HT1080 (cell line): ENCODE measurements at regions not wholly inside any gene's neighbourhood (a gene's known extent, or its start where the extent isn't known, plus 50 kb on each side); places are given as distances from the start of the nearest gene placed in this dataset.

Experiments
- DNase-seq: peaks from one replicate; pipeline ENCODE4 v3.0.0-alpha.2; 2015; ENCODE audit warnings: low read depth

DNA sequence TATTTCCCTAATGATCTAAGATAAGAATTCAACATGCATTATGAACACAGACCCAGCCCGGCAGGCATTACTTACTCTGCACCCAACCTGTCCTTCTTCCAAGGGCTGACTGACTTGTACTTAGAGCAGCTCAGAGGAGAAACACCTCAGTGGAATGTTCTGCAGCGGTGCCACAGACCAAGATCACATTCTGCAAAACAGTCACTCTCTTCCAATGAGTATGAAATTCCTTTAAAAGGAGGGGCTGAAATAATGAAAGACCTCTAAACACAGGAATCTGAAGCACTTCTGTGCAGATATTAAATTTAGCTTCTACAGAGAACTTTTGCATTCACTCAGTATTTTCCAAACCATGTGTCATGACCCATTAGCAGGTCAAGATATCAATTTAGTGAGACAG, 172.9 kb downstream of the ZDHHC21 start:
- DNase-seq = no peak

DNA sequence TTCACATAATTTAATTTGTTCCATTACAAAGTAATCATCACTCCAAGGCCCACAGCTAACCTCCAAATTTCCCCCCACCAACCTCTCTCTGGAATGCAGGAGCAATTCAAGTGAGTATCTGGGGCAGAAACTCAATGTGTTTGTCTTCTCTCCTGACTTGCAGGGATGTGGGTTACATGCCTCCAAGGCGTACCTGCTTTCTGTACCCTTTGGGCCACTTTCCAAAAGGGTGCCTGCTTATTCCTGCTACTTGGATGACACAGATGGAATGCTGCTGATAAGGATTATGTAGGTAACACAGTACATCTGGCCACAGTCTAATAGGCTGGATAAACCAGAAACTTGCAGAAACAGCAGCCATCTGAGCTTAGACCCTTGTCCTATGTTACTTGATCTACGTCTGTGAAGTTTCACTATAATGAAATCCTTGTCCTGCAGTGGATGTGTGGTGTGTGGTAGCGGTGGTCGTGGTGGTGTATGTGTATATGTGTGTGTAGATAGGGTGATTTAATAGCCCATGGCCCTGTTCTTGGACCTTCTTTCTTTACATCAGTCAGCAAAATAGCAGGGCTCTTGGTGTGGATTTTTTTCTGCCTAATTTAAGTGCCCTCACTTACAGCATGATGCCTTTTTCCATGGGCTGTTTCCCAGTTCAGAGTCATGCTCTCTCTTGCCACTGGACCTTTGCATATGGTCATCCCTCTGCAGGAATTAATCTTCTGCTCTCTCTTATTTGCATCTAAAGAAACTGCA, 175.9 kb downstream of the ZDHHC21 start:
- DNase-seq = no peak

- no peak for DNase-seq
These were observed 176.6 kb downstream of the ZDHHC21 start for GRCh38 chr9:14516656-14517055.

GRCh38 chr9:14515571-14516198, 177.5 kb downstream of the ZDHHC21 start:
- DNase-seq = no peak

DNA sequence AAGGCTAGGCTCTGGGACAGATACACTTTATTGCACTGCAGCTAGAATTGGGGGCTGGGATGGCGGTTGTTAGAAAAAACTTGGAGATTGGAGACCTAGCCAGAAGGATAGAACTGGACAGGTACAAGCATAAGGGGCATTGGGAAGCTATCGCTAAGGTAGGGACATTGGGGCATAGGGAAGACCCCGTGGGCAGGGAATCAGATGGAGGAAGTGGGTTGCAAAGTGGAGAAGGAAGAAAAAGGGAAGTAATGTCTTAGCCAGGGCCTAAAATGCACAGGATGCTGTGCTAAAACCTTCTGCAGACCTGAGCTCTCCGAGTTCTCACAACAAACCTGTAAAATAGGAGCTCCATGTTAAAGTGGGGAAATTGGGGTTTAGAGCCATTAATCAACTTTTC, 178.2 kb downstream of the ZDHHC21 start:
- DNase-seq = no peak

DNA sequence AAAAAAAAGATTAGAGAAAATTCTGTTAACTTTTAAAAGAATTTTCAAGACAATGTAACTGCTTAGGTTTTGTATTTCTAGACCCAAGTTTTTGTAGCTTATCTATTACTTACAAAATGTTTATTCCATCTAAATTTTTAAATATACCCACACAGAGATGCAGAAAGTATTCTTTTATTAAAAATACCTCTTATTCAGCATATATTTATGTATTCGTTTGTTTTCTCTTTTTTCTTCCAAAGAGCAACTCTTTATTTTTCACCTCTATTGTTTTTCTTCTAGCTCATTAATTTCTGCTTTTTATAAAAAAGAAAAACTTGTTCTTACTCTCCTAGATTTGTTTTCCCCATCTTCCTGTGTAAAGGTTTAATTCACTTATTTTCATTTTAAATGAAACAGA, 180.3 kb downstream of the ZDHHC21 start:
- DNase-seq = no peak

DNA sequence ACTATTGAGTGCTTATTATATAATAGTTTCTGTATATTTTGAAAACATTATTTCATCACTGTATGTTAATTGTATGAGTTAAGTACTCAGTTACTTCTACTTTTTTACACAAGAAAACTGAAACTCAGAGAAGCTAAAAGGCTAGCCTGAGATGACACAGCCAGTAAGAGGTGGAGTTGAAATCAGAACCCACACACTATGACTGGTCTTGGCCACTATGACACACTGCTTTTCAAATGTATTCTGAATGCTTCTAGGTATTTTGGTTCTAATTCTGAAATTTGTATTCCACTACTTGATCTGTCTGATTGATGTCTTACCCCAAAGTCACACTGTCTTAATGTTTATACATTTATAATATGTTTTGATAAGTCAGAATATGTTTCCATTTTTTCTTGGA, 181.8 kb downstream of the ZDHHC21 start:
- DNase-seq = peak; percentile 38

DNA sequence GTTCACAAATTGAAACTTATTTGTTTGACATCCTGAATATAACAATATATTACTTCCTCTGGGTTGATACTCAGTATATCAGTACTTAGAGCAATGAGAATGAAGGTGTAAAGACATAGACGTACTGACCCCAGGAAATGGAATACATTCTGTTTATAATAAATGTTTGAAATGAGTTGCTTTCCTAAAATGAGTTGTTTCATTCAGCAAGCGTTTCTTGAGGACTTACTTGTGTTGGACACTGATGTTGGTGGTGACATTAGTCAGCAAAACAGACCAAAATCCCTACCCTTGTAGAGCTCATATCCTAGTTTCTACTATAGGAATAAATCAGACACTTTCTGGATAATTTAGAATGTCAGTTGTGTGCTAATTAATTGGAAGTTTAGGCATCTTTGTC, 184.3 kb downstream of the ZDHHC21 start:
- no peak for DNase-seq

DNA sequence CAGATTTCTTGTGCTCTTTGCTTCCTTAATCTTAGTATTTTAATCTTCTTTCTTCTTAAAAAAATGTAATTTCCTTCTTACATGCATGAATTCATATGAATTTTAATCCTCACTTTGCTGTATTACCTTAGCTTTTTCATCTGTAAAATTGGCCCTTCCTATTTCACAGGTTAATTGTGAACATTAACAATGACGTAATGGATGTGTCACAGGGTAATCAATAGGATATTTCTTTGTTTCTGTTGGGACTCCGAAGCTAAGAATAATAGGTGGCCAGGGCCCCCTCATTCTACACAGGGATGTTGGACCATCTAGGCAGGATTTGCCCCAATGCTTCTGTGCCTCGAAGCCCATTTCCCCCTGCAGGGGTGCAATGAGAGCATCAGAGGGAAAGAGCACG, 187.4 kb upstream of the NFIB start:
- DNase-seq = no peak

- no peak for DNase-seq
These were observed 186.8 kb upstream of the NFIB start for GRCh38 chr9:14500705-14501104.

- no peak for DNase-seq
These were observed 186.0 kb upstream of the NFIB start for GRCh38 chr9:14499976-14500375.

- DNase-seq = no peak
These were observed 184.9 kb upstream of the NFIB start for GRCh38 chr9:14498824-14499223.

- DNase-seq = no peak
These were observed 183.5 kb upstream of the NFIB start for GRCh38 chr9:14497476-14497875.

DNA sequence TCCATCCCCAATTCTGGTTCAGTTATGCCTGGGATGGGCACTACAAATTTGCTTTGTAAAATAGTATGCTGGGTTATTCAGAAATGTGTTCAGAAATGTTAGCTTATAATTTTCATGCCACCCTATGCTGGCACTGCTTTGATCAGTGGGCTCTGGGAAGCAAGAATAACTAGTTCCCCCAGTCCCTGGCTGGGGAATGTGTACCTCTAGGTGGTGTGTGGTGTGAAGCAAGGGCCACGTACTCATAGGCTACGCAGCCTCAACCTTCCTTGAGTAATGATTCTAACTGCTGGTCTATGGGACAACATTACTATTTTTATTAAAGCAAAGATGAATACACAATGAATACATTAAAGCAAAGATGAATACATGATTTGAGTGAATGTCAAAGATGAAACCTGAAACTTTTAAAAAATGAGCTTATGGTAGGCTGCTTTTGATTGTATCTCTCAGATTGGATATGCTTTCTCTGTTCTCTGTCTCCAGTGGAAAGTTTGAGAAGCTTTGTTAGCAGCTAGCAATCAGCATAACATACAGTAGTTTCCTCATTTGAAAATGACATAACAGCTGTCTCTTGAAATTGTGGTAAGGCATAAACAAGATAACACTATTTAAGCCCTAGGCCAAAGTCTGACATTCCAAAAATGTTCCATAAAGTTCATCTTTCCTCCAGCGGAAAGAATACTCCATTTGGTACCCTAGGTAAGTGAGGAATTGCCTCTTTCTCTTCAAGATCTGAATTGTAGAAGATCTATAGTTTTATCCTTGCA, 174.7 kb upstream of the NFIB start:
- DNase-seq = no peak

DNA sequence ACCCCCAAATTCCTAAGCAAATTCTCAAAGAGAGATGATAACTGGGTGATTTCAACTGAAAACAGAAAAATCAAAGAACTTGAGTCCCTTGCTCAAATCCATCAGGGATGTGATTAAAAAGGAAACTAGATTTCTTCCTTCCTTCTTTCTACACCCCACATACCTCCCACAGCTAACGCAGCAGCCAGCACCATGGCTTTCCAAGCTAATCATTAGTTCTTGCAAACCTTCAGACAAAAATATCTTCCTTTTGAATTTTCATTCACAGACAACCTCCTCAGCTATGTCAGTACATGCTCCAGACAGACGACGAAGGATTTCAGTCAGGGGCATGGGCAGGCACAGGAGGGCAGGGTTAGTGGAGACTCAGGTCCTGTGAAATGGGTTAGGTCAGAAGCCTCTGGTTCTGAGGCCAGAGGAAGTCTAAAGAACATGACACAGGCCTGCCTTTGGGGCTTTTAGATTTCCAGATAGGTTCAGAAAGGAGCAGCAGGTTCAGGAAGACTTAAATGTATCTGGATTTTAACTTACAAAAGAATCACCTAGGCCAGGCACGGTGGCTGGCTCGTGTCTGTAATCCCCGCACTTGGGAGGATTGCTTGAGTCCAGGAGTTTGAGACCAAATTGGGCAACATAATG, 173.7 kb upstream of the NFIB start:
- DNase-seq = no peak

DNA sequence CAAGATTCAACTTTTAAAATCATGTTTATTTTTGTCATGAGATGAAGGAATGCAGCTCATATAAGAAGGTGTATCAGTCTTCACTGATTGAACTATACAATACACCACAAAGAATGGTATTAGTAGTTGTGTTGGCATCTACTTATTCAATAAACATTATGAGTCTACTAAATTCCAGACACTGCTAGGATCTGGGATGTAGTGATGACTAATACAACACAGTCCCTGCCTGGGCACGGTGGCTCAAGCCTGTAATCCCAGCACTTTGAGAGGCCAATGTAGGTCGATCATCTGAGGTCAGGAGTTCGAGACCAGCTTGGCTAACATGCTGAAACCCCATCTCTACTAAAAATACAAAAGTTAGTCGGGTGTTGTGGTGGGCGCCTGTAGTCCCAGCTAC, 171.4 kb upstream of the NFIB start:
- DNase-seq = peak; percentile 64

DNA sequence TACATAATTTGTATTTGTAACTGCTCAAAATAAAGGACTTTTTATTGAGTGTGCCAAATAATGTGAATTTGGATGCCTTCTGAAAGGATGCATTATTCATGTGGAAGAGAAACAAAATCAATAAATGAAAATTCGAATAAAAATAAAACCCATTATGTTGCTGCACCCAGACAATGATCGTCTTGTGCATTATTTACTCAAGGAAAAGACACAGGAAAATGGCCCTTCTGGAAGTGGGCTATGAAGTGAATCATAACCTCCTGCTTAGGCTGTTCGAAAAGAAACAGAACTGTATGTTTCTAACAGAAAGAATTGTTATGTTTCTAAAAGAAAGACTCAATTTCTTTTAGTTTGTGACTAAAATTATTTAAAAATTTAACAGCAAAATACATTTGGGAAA, 168.9 kb upstream of the NFIB start:
- DNase-seq = no peak

- DNase-seq = no peak
These were observed 166.6 kb upstream of the NFIB start for GRCh38 chr9:14480526-14480925.

GRCh38 chr9:14479163-14479560, 165.2 kb upstream of the NFIB start:
- DNase-seq = no peak

- no peak for DNase-seq
These were observed 164.5 kb upstream of the NFIB start for GRCh38 chr9:14478175-14479162.

DNA sequence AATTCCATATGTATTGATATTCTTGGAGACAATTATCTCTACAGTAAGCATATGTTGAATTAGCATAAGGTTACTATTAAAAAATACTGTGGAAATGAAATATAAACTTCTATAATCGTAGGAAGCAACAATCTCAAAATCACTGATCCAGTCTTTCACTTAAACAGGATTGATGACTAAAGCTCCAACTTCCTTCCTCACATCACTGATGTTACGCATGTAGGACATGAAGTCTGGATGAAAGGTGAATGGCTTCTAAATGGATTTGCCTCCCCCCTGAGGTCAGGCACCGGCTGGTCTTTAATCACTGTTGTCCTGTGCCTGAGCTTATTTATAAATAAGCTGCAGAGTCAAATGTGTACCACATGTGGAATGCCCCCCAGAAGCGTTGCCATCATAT, 157.1 kb upstream of the NFIB start:
- no peak for DNase-seq
